ENCODE measurements at regions not wholly inside any gene's neighbourhood (a gene's known extent, or its start where the extent isn't known, plus 50 kb on each side); places are given as distances from the start of the nearest gene placed in this dataset.
A peak's percentile ranks its signal among the peaks of the same experiment; 100 is the strongest.

DNA sequence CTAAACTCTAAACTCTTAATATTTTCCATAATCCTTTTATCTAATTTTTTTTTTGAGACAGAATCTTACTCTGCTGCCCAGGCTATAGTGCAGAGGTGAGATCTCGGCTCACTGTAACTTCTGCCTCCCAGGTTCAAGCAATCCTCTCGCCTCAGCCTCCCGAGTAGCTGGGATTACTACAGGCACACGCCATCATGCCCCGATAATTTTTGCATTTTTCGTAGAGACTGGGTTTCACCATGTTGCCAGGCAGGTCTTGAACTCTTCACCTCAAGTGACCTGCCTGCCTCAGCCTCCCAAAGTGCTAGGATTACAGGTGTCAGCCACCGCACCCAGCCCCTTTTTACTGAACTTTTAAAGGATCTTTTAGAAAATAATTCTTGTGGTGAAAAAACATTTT, 110.2 kb upstream of the PHF14 start:
- DNase-seq (ENCODE audit: low read depth, low spot score) = no peak
- TF ChIP-seq, protein P1, sequence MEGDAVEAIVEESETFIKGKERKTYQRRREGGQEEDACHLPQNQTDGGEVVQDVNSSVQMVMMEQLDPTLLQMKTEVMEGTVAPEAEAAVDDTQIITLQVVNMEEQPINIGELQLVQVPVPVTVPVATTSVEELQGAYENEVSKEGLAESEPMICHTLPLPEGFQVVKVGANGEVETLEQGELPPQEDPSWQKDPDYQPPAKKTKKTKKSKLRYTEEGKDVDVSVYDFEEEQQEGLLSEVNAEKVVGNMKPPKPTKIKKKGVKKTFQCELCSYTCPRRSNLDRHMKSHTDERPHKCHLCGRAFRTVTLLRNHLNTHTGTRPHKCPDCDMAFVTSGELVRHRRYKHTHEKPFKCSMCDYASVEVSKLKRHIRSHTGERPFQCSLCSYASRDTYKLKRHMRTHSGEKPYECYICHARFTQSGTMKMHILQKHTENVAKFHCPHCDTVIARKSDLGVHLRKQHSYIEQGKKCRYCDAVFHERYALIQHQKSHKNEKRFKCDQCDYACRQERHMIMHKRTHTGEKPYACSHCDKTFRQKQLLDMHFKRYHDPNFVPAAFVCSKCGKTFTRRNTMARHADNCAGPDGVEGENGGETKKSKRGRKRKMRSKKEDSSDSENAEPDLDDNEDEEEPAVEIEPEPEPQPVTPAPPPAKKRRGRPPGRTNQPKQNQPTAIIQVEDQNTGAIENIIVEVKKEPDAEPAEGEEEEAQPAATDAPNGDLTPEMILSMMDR (IDR thresholded peaks at IDR 0.05; ENCODE audit: insufficient read depth, low read length, missing control alignments) = no peak
- ChIA-PET CTCF (no interaction called here), POLR2A (no interaction called here)
- H3K4me3 ChIP-seq (ENCODE audit: low read depth, low read length) = no peak overlapping the region

DNA sequence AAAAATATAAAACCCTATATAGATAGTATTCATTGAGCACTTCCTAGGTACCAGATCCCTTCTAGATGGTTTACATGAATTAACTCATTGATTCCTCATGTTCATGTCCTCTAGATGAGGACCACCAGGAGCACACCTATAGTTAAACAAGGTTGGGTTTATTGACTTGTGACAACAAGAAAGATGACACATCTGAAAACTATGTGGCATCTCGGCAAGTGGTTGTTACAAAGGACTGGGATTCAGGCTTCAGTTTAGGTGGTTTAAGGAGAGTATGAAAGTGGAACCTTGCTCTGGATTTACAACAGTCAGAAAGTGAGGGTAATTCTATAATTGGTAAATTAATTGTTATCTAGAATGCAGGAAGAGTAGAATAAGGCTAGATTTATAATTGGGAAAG, 99.0 kb upstream of the PHF14 start:
- TF ChIP-seq, protein P1 (IDR thresholded peaks at IDR 0.05; ENCODE audit: insufficient read depth, low read length, missing control alignments) = no peak
- no peak overlapping the region for H3K4me3 ChIP-seq (ENCODE audit: low read depth, low read length)
- ChIA-PET CTCF (no interaction called here), POLR2A (no interaction called here)
- no peak for DNase-seq (ENCODE audit: low read depth, low spot score)

DNA sequence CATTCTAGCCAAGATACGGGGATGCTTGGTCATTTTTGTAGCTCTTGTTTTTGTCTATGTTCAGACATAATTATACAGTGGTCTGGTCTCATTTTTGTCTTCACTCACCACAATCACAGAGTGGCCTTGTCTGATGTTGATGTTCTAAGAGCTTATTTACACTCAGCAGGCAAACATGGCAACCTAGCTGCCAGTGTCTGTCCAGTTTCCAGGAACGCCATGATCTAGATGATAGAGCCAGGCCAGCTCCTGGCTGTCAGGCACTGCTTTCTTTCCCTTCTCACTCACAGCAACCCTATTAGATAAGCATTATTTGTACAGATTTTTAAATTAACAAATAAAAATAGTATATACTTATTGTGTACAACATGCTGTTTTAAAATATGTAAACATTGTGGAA, 98.6 kb upstream of the PHF14 start:
- POLR2A ChIA-PET = no interaction called here
- no peak overlapping the region for H3K4me3 ChIP-seq (ENCODE audit: low read depth, low read length)
- CTCF ChIA-PET = no interaction called here
- DNase-seq (ENCODE audit: low read depth, low spot score) = no peak
- TF ChIP-seq, protein P1 (IDR thresholded peaks at IDR 0.05; ENCODE audit: insufficient read depth, low read length, missing control alignments) = no peak

DNA sequence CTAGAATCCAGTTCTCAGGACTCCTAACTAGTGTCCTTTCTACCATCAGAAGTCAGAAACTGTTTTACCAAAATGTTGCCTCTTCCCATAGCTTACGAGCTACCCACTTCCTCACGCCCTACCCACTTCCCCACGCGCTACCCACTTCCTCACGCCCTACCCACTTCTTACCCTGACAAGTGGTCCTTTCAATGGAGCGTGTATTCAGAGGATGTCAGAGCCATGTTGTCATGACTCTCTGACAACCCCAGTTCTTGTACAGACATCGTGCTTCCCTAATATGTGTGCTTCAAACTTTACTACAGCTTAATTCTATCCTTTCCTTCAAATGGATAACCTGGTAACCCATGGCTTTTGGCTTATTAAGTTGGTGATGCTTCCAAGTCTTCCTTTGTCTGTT, 84.8 kb upstream of the PHF14 start:
- ChIA-PET CTCF (interaction anchor here (1.1 to 1.9 kb wide), 5 partner anchors 14 to 325 kb away, joined by 3 to 9 read pairs (median 4); no protein-coding TSS in a partner anchor), POLR2A (no interaction called here)
- no peak for DNase-seq (ENCODE audit: low read depth, low spot score)
- no peak overlapping the region for H3K4me3 ChIP-seq (ENCODE audit: low read depth, low read length)
- TF ChIP-seq, protein P1 (IDR thresholded peaks at IDR 0.05; ENCODE audit: insufficient read depth, low read length, missing control alignments) = no peak

DNA sequence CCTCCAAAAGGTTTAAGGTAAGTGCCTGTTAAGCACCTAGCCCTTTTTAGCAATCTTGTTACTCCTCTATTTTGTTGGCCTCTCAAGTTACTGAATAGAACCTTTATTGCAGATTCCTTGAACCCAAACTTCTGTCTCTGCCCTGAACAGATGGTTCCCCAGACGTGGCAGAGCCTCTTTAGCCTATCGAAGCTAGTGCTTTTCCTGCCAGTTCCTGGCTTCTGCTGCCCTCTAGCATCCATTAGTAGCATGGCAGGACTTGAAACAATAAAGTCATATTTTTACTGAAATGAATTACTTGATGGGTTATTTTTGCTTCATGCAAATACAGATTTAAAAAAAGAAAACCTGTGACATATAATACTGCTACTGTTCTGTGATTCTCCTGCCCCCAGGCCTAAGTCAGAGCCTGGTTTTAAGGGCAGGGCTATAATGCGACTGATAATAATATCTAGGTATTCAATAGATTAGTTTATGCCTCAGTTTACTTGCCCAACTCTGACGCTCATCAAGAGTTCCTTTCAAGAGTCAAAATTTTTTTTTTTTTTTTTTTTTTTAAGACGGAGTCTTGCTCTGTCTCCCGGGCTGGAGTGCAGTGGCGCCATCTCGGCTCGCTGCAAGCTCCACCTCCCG, 84.3 kb upstream of the PHF14 start:
- peak; percentile 2 for DNase-seq (ENCODE audit: low read depth, low spot score)
- ChIA-PET POLR2A (no interaction called here), CTCF (interaction anchor here (0.7 to 1.9 kb wide), 6 partner anchors 10 to 324 kb away, joined by 3 to 9 read pairs (median 4); no protein-coding TSS in a partner anchor)
- TF ChIP-seq, protein P1 (IDR thresholded peaks at IDR 0.05; ENCODE audit: insufficient read depth, low read length, missing control alignments) = peak; percentile 60
- no peak overlapping the region for H3K4me3 ChIP-seq (ENCODE audit: low read depth, low read length)

DNA sequence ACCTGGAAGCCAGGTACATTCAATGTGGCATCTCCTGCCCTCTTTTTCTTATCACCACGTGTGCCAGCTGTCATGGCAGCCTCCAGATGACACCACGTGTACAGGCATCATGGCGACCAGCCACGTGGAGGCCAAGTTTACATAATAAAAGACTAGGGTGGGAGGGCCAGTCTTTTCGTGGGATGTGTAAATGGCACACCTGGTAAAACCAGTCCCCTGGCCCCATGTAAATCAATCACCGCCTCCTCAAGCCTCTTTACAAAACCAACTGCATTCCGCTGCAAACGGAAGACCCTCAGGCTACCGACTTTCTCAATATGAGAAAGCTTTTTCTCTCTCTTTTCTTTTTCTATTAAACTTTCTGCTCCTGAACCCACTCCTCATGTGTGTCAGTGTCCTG, 65.1 kb upstream of the PHF14 start:
- DNase-seq (ENCODE audit: low read depth, low spot score) = no peak
- CTCF ChIA-PET = interaction anchor here (0.6 kb wide), 1 partner anchor 18 kb away, joined by 3 read pairs; no protein-coding TSS in a partner anchor
- POLR2A ChIA-PET = no interaction called here
- TF ChIP-seq, protein P1 (IDR thresholded peaks at IDR 0.05; ENCODE audit: insufficient read depth, low read length, missing control alignments) = no peak
- H3K4me3 ChIP-seq (ENCODE audit: low read depth, low read length) = no peak overlapping the region

All from AG04449 (cell line).